ENCODE measurements at regions not wholly inside any gene's neighbourhood (a gene's known extent, or its start where the extent isn't known, plus 50 kb on each side); places are given as distances from the start of the nearest gene placed in this dataset.
A peak's percentile ranks its signal among the peaks of the same experiment; 100 is the strongest.
"Not testable (repeated sequence)": the region's sequence is repeated elsewhere in the genome, so short reads cannot be mapped to it uniquely, and the experiment has no call there.

- DNase-seq (ENCODE audit: low spot score); FAIRE-seq: not testable (repeated sequence)
These were observed 179.2 kb downstream of the SPDYE17 start for GRCh38 chr7:76852787-76853584.

- not testable (repeated sequence) for DNase-seq (ENCODE audit: low spot score); FAIRE-seq
These were observed 179.8 kb downstream of the SPDYE17 start for GRCh38 chr7:76852362-76852761.

GRCh38 chr7:76851617-76852016 is 180.5 kb downstream of the SPDYE17 start:
- not testable (repeated sequence) for FAIRE-seq; DNase-seq (ENCODE audit: low spot score)

GRCh38 chr7:76849887-76850563 is 182.1 kb downstream of the SPDYE17 start:
- not testable (repeated sequence) for FAIRE-seq; DNase-seq (ENCODE audit: low spot score)

- DNase-seq (ENCODE audit: low spot score); FAIRE-seq: not testable (repeated sequence)
These were observed 192.3 kb downstream of the SPDYE17 start for GRCh38 chr7:76839879-76840278.

- not testable (repeated sequence) for FAIRE-seq; DNase-seq (ENCODE audit: low spot score)
These were observed 192.9 kb downstream of the SPDYE17 start for GRCh38 chr7:76839214-76839613.

GRCh38 chr7:76838357-76838756 is 193.8 kb downstream of the SPDYE17 start:
- not testable (repeated sequence) for FAIRE-seq; DNase-seq (ENCODE audit: low spot score)

GRCh38 chr7:76829233-76829632 is 202.2 kb upstream of the POMZP3 start:
- not testable (repeated sequence) for FAIRE-seq

GRCh38 chr7:76826181-76826580 is 199.1 kb upstream of the POMZP3 start:
- not testable (repeated sequence) for FAIRE-seq; DNase-seq (ENCODE audit: low spot score)

More at GRCh38 chr7:76829233-76829632, 202.2 kb upstream of the POMZP3 start:
- DNase-seq (ENCODE audit: low spot score), result not testable (repeated sequence)

GRCh38 chr7:76809856-76810255 is 182.8 kb upstream of the POMZP3 start:
- not testable (repeated sequence) for FAIRE-seq; DNase-seq (ENCODE audit: low spot score)

- FAIRE-seq; DNase-seq (ENCODE audit: low spot score): not testable (repeated sequence)
These were observed 180.6 kb upstream of the POMZP3 start for GRCh38 chr7:76807588-76808100.

GRCh38 chr7:76806460-76806859 is 179.4 kb upstream of the POMZP3 start:
- not testable (repeated sequence) for DNase-seq (ENCODE audit: low spot score); FAIRE-seq

GRCh38 chr7:76806010-76806409 is 178.9 kb upstream of the POMZP3 start:
- DNase-seq (ENCODE audit: low spot score); FAIRE-seq: not testable (repeated sequence)

- not testable (repeated sequence) for DNase-seq (ENCODE audit: low spot score); FAIRE-seq
These were observed 178.2 kb upstream of the POMZP3 start for GRCh38 chr7:76805262-76805661.

GRCh38 chr7:76797639-76798038 is 170.6 kb upstream of the POMZP3 start:
- not testable (repeated sequence) for DNase-seq (ENCODE audit: low spot score); FAIRE-seq

- not testable (repeated sequence) for FAIRE-seq; DNase-seq (ENCODE audit: low spot score)
These were observed 153.6 kb upstream of the POMZP3 start for GRCh38 chr7:76780693-76781092.

- not testable (repeated sequence) for FAIRE-seq
These were observed 147.2 kb upstream of the POMZP3 start for GRCh38 chr7:76774279-76774678.

GRCh38 chr7:76771980-76772379 is 144.9 kb upstream of the POMZP3 start:
- FAIRE-seq; DNase-seq (ENCODE audit: low spot score): not testable (repeated sequence)

More at GRCh38 chr7:76774279-76774678, 147.2 kb upstream of the POMZP3 start:
- DNase-seq (ENCODE audit: low spot score), result not testable (repeated sequence)

- not testable (repeated sequence) for FAIRE-seq; DNase-seq (ENCODE audit: low spot score)
These were observed 136.9 kb upstream of the POMZP3 start for GRCh38 chr7:76763977-76764376.

GRCh38 chr7:76760546-76761220 is 133.6 kb upstream of the POMZP3 start:
- FAIRE-seq, result not testable (repeated sequence)
- DNase-seq (ENCODE audit: low spot score), result peak; percentile 71

- not testable (repeated sequence) for DNase-seq (ENCODE audit: low spot score); FAIRE-seq
These were observed 112.5 kb upstream of the POMZP3 start for GRCh38 chr7:76739538-76739937.

All from RCC 7860 (cell line).